ENCODE measurements at regions not wholly inside any gene's neighbourhood (a gene's known extent, or its start where the extent isn't known, plus 50 kb on each side); places are given as distances from the start of the nearest gene placed in this dataset.

DNA sequence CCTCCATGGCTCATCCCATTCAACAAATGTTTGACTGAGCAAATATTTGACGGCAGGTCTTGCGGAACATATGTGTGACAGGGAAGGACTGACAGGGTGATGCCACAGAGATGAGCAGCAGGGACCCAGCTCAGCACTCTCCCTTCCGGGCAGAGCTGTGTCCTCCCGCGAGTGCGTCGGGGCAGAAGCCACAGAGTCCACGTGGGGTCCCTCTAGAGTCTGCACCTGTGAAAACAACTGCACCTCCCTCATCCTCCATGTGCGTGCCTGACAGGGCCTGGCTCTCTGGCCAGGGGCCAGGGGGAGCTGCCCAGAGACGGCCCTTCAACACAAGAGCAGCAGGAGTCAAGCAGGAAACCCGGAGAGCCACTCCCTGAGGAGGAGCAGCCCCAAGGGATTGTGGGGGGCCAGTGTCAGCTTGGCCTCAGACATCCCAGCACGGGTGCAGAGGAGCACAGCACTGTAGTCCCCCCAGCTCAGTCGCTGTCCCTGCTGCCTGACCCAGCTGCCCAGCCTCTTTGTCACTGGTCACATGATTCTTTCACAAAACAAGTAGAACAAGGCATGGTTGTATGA is 83.6 kb upstream of the TMEM72 start:
- Histone ChIP-seq H3K36me3 (no peaks in the 10 kb centered on the region), H3K9me3 (no peaks in the 10 kb centered on the region), H3K27ac (no peak overlapping the region), H3K4me1 (peaks cover 6% of the 10 kb centered on the region), H3K27me3 (no peaks in the 10 kb centered on the region), H3K4me3 (no peak overlapping the region)
- DNase-seq (ENCODE audit: extremely low spot score in 2 of 2): no peak
- intact Hi-C loops (cut with DNase I): no loop called here
- TF ChIP-seq POLR2A (IDR thresholded peaks at IDR 0.05) (no peak), POLR2AphosphoS5 (IDR thresholded peaks at IDR 0.05; ENCODE audit: insufficient read depth in 1 of 2, low read depth in 1 of 2) (no peak)
- TF ChIP-seq, protein P1, sequence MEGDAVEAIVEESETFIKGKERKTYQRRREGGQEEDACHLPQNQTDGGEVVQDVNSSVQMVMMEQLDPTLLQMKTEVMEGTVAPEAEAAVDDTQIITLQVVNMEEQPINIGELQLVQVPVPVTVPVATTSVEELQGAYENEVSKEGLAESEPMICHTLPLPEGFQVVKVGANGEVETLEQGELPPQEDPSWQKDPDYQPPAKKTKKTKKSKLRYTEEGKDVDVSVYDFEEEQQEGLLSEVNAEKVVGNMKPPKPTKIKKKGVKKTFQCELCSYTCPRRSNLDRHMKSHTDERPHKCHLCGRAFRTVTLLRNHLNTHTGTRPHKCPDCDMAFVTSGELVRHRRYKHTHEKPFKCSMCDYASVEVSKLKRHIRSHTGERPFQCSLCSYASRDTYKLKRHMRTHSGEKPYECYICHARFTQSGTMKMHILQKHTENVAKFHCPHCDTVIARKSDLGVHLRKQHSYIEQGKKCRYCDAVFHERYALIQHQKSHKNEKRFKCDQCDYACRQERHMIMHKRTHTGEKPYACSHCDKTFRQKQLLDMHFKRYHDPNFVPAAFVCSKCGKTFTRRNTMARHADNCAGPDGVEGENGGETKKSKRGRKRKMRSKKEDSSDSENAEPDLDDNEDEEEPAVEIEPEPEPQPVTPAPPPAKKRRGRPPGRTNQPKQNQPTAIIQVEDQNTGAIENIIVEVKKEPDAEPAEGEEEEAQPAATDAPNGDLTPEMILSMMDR (IDR thresholded peaks at IDR 0.05): no peak

DNA sequence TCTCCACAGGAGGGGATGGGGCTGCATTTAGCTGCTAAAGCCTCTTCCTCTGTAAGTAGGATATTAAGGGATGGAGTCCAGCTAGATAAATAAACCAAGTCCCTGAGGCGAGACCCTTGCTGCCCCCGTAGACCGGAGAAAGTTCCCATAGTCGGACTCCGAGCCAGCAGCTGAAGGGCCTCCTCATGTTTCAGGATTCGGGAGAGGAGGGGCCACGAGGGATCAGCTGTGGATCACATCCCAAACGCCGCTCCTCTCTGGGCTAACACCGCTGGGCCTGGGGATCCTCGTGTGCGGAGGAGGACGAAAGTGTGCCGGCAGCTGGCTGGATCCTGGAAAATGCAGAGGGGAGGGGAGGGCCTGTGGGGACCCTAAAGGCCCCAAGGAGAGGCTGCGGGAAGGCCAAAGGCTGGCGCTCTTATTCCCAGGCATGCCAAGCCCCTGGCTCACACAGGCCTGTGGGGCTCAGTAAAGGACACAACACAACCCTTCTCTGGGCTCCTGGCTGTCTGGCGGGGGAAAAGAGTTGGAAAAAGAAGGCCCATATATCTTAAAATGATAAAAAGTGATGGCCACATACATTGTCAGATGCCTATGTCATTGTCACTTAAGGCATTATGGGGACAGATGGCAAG is 82.5 kb upstream of the TMEM72 start:
- TF ChIP-seq, protein P1 (IDR thresholded peaks at IDR 0.05): no peak
- no peak for TF ChIP-seq POLR2AphosphoS5 (IDR thresholded peaks at IDR 0.05; ENCODE audit: insufficient read depth in 1 of 2, low read depth in 1 of 2)
- H3K9me3 ChIP-seq: no peaks in the 10 kb centered on the region
- H3K27ac ChIP-seq: peak overlapping the region; percentile 4
- no peaks in the 10 kb centered on the region for H3K36me3 ChIP-seq
- H3K4me3 ChIP-seq: no peak overlapping the region
- peaks cover 6% of the 10 kb centered on the region for H3K4me1 ChIP-seq
- intact Hi-C loops (cut with DNase I): no loop called here
- DNase-seq (ENCODE audit: extremely low spot score in 2 of 2): no peak
- H3K27me3 ChIP-seq: no peaks in the 10 kb centered on the region

DNA sequence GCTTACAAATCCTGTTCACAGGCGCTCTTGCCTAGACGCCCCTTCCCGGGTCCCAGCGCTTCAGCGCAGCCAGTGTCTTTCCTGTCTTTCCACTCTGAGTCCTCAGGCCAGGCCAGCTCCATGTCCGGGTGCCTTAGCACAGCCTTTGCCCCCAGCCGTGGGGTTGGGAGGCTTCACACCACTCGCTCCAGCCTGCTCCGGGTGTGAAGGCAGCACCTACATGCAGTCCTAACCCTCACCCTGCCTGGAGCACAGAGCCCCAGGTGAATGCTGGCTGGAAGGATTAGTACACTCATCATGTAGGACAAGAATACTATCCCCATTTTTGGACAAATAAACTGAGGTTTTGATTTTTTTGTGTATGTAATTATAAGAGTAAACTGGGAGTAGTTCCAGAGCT is 81.7 kb upstream of the TMEM72 start:
- Histone ChIP-seq H3K27me3 (no peaks in the 10 kb centered on the region), H3K27ac (no peak overlapping the region), H3K9me3 (no peaks in the 10 kb centered on the region), H3K4me3 (no peak overlapping the region), H3K4me1 (peaks cover 6% of the 10 kb centered on the region), H3K36me3 (no peaks in the 10 kb centered on the region)
- intact Hi-C loops (cut with DNase I): no loop called here
- no peak for DNase-seq (ENCODE audit: extremely low spot score in 2 of 2)
- TF ChIP-seq, protein P1 (IDR thresholded peaks at IDR 0.05): no peak
- TF ChIP-seq POLR2AphosphoS5 (IDR thresholded peaks at IDR 0.05; ENCODE audit: insufficient read depth in 1 of 2, low read depth in 1 of 2): no peak

DNA sequence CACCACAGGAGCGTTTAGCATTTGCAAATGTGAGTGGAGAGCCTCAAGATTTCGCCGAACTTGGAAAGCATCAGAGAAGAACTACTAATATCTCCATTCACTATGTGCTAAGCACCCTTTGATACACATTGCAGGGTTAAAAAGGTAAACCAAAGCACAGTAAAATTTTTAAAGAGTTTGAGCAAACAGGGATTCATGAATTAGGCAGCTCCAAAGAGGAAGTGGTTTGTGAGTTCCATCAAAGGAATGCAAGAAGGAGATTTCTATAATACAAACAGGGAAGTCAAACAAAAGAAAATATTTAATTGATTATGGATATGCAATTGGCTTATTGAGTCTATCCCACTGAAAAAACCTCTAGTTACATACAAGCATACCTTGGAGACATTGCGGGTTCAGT is 81.1 kb upstream of the TMEM72 start:
- Histone ChIP-seq H3K27me3 (no peaks in the 10 kb centered on the region), H3K27ac (no peak overlapping the region), H3K36me3 (no peaks in the 10 kb centered on the region), H3K4me3 (no peak overlapping the region), H3K9me3 (no peaks in the 10 kb centered on the region), H3K4me1 (peaks cover 6% of the 10 kb centered on the region)
- TF ChIP-seq POLR2A (IDR thresholded peaks at IDR 0.05) (no peak), POLR2AphosphoS5 (IDR thresholded peaks at IDR 0.05; ENCODE audit: insufficient read depth in 1 of 2, low read depth in 1 of 2) (no peak)
- TF ChIP-seq, protein P1 (IDR thresholded peaks at IDR 0.05): no peak
- no peak for DNase-seq (ENCODE audit: extremely low spot score in 2 of 2)
- intact Hi-C loops (cut with DNase I): no loop called here

DNA sequence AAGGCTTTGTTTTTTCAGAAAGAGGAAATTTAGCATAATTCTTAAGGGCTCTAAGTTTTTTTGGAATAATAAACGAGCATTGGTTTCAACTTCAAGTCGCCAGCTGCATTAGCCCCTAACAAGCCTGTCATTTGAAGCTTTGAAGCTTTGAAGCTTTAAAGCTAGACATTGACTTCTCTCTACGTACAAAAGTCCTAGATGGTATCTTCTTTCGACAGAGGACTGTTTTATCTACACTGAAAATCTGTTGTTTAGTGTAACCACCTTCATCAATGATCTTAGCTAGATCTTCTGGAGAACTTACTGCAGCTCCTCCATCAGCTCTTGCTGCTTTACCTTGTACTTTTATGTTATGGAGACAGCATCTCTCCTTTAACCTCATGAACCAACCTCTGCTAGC is 79.6 kb upstream of the TMEM72 start:
- Histone ChIP-seq H3K36me3 (no peaks in the 10 kb centered on the region), H3K9me3 (no peaks in the 10 kb centered on the region), H3K27ac (no peak overlapping the region), H3K27me3 (no peaks in the 10 kb centered on the region), H3K4me1 (peaks cover 6% of the 10 kb centered on the region), H3K4me3 (no peak overlapping the region)
- intact Hi-C loops (cut with DNase I): no loop called here
- DNase-seq (ENCODE audit: extremely low spot score in 2 of 2): no peak
- TF ChIP-seq POLR2A (IDR thresholded peaks at IDR 0.05) (no peak), POLR2AphosphoS5 (IDR thresholded peaks at IDR 0.05; ENCODE audit: insufficient read depth in 1 of 2, low read depth in 1 of 2) (no peak)
- TF ChIP-seq, protein P1 (IDR thresholded peaks at IDR 0.05): no peak

Measured in vagina (tissue), 2 donors.